Mucosa of rectum (tissue), 2 donors: ENCODE measurements at regions not wholly inside any gene's neighbourhood (a gene's known extent, or its start where the extent isn't known, plus 50 kb on each side); places are given as distances from the start of the nearest gene placed in this dataset.

Experiments used
- H3K27ac ChIP-seq, 2 donors: one replicate each; pipeline ENCODE4 v1.7.0; 2013; ENCODE audit warnings: inconsistent platforms in 2 of 2, low read depth in 2 of 2, low read length in 2 of 2
- H3K27me3 ChIP-seq, 2 donors: one replicate each; pipeline ENCODE4 v1.7.0; 2013; ENCODE audit warnings: low read length in 2 of 2; ENCODE audit not compliant: control insufficient read depth in 2 of 2, insufficient read depth in 2 of 2
- H3K36me3 ChIP-seq, 2 donors: one replicate each; pipeline ENCODE4 v1.7.0; 2013; ENCODE audit warnings: low read length in 2 of 2; ENCODE audit not compliant: control insufficient read depth in 2 of 2, insufficient read depth in 2 of 2
- H3K4me1 ChIP-seq, 2 donors: one replicate each; pipeline ENCODE4 v1.7.0; 2013; ENCODE audit warnings: low read length in 2 of 2, mild to moderate bottlenecking in 1 of 2; ENCODE audit not compliant: control insufficient read depth in 2 of 2, insufficient read depth in 2 of 2
- H3K4me3 ChIP-seq, 2 donors: one replicate each; pipeline ENCODE4 v1.7.0; 2013; ENCODE audit warnings: low read length in 2 of 2
- H3K9ac ChIP-seq, 2 donors: one replicate each; pipeline ENCODE4 v1.7.0; 2013; ENCODE audit warnings: low read length in 2 of 2, low read depth in 1 of 2, mild to moderate bottlenecking in 1 of 2
- H3K9me3 ChIP-seq, 2 donors: one replicate each; pipeline ENCODE4 v1.7.0; 2013; ENCODE audit warnings: low read length in 2 of 2; ENCODE audit not compliant: control insufficient read depth in 2 of 2
- donor health status: healthy.
- donor health status: Normal muscosa, but diverticular disease.

- H3K4me3 ChIP-seq, result no peak overlapping the region
- H3K27me3 ChIP-seq, result no peaks in the 10 kb centered on the region
- H3K36me3 ChIP-seq, result no peaks in the 10 kb centered on the region
- no peak overlapping the region for H3K27ac ChIP-seq
- H3K9ac ChIP-seq, result no peak overlapping the region
- H3K9me3 ChIP-seq, result no peaks in the 10 kb centered on the region
- H3K4me1 ChIP-seq, result no peaks in the 10 kb centered on the region
Measured at GRCh38 chr5:20618340-20618739, 630.3 kb upstream of the CDH18 start.

GRCh38 chr5:20617841-20618240 lies 629.8 kb upstream of the CDH18 start:
- Histone ChIP-seq H3K4me1 (no peaks in the 10 kb centered on the region), H3K27ac (no peak overlapping the region), H3K36me3 (no peaks in the 10 kb centered on the region), H3K9me3 (no peaks in the 10 kb centered on the region), H3K9ac (no peak overlapping the region), H3K4me3 (no peak overlapping the region), H3K27me3 (no peaks in the 10 kb centered on the region)

DNA sequence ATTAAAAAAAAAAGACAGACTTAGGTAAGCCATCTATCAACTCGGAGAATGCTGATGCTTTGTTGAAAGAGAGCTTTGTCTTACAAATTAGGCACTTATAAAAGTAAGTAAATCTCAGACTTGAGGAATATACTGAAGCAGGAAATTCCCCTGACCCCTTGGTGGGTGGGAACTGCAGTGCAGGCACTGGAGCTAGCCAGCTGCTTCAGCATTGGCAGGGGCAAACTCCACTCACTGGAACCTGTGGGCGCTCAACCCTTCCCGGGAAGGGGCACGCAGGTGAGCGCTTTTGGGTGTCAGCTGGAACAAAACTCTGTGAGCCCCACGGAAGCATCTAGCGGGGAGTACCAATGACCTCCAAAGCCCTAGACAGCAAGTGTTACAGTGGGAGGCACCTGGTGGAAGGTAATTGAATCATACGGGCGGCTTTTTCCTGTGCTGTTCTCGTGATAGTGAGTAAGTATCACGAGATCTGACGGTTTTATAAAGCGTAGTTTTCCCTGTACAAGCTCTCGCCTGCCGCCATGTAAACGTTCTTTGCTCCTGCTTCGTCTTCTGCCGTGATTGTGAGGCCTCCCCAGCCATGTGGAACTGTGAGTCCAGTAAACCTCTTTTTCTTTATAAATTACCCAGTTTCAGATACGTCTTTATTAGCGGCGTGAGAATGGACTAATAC lies 628.0 kb upstream of the CDH18 start:
- H3K9me3 ChIP-seq, result no peaks in the 10 kb centered on the region
- H3K4me3 ChIP-seq, result no peak overlapping the region

GRCh38 chr5:20611620-20612019 lies 623.6 kb upstream of the CDH18 start:
- no peaks in the 10 kb centered on the region for H3K36me3 ChIP-seq
- no peak overlapping the region for H3K9ac ChIP-seq
- no peak overlapping the region for H3K27ac ChIP-seq
- H3K4me3 ChIP-seq, result no peak overlapping the region
- no peaks in the 10 kb centered on the region for H3K9me3 ChIP-seq
- no peaks in the 10 kb centered on the region for H3K27me3 ChIP-seq
- H3K4me1 ChIP-seq, result no peaks in the 10 kb centered on the region

More for the DNA sequence above, 628.0 kb upstream of the CDH18 start:
- Histone ChIP-seq H3K27me3 (no peaks in the 10 kb centered on the region), H3K4me1 (no peaks in the 10 kb centered on the region), H3K27ac (no peak overlapping the region), H3K9ac (no peak overlapping the region), H3K36me3 (no peaks in the 10 kb centered on the region)

DNA sequence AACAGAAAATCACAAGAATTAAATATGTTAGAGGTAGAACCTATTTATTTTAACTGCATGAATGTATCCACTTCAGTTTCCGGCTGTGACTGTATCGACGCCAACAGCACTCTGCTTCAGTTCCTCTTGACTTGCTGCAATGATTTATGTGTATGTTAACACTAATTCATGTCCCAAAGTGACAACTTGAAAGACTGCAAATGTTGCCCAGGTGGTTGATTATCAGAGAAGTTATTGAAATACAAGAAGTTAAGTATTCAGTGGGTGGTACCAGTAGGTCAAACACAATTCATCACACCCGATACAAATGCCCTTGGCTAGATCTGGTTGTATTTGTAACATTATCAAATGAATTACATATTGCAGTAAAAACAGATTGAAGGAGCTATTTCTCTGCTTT lies 622.7 kb upstream of the CDH18 start:
- no peak overlapping the region for H3K9ac ChIP-seq
- no peak overlapping the region for H3K4me3 ChIP-seq
- H3K9me3 ChIP-seq, result no peaks in the 10 kb centered on the region
- no peaks in the 10 kb centered on the region for H3K27me3 ChIP-seq
- H3K27ac ChIP-seq, result no peak overlapping the region
- no peaks in the 10 kb centered on the region for H3K36me3 ChIP-seq
- no peaks in the 10 kb centered on the region for H3K4me1 ChIP-seq

- no peaks in the 10 kb centered on the region for H3K27me3 ChIP-seq
- no peak overlapping the region for H3K9ac ChIP-seq
- no peak overlapping the region for H3K4me3 ChIP-seq
- H3K4me1 ChIP-seq, result no peaks in the 10 kb centered on the region
- no peak overlapping the region for H3K27ac ChIP-seq
- no peaks in the 10 kb centered on the region for H3K9me3 ChIP-seq
- no peaks in the 10 kb centered on the region for H3K36me3 ChIP-seq
Measured at GRCh38 chr5:20609126-20609525, 621.1 kb upstream of the CDH18 start.

- no peaks in the 10 kb centered on the region for H3K36me3 ChIP-seq
- no peaks in the 10 kb centered on the region for H3K4me1 ChIP-seq
- no peak overlapping the region for H3K9ac ChIP-seq
- H3K4me3 ChIP-seq, result no peak overlapping the region
- no peak overlapping the region for H3K27ac ChIP-seq
- H3K9me3 ChIP-seq, result no peaks in the 10 kb centered on the region
- no peaks in the 10 kb centered on the region for H3K27me3 ChIP-seq
Measured at GRCh38 chr5:20608567-20608966, 620.6 kb upstream of the CDH18 start.

DNA sequence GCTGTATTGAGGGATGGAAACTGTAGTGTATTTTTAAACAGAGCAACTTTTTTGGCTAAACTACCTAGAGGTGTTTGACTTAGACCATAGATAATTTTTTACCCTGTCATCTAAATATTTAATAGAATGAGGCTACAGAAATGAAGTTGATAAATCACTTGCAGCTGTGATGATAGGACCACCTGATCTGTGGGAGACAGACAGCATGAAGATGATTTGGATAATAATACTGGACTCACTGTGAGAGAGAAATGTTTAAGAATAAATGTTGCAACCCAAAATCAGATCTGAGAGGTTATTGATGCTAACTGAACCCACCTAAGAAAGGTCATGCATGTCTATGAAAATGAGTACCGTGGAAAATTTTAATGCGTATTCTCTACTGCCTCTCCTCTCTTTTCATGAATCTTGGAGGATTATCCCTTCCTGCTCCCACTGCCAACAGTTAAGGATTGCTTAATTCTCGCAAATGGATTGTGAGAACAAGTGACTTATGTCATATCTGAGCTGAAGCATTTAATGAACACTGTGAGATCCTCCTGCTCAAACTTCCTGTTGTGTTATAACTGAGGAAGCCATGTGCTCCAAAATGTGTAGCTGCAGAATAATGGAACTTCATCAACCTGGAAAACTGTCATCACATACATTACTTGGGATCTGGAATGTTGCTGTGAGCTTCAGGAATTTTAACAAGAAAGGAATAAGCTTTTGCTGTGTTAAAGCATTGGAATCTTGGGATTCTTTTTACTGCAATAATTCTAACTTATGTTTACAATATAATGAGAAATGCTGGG lies 617.9 kb upstream of the CDH18 start:
- Histone ChIP-seq H3K36me3 (no peaks in the 10 kb centered on the region), H3K9ac (no peak overlapping the region), H3K27me3 (no peaks in the 10 kb centered on the region), H3K4me1 (no peaks in the 10 kb centered on the region), H3K4me3 (no peak overlapping the region), H3K27ac (no peak overlapping the region), H3K9me3 (peaks cover 0 to 3% of the 10 kb centered on the region in 2 donors)

DNA sequence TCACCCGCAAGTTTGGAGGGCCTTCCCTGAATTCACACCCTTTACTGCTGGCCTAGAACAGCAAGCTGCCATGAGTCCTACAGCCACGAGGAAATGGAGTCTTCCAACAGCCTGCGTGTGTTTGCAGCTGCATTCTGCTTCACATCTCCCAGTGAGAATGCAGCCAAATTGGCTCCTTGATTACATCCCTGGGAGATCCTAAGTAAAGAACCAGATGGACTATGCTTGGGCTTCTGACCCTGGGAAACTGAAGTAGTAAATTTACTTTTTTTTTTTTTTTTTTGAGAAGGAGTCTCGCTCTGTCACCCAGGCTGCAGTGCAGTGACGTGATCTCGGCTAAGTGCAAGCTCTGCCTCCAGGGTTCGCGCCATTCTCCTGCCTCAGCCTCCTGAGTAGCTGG lies 617.0 kb upstream of the CDH18 start:
- H3K9ac ChIP-seq, result no peak overlapping the region
- H3K27ac ChIP-seq, result no peak overlapping the region
- H3K9me3 ChIP-seq, result peaks cover 0 to 3% of the 10 kb centered on the region in 2 donors
- H3K36me3 ChIP-seq, result no peaks in the 10 kb centered on the region
- no peak overlapping the region for H3K4me3 ChIP-seq
- H3K4me1 ChIP-seq, result no peaks in the 10 kb centered on the region
- H3K27me3 ChIP-seq, result no peaks in the 10 kb centered on the region

DNA sequence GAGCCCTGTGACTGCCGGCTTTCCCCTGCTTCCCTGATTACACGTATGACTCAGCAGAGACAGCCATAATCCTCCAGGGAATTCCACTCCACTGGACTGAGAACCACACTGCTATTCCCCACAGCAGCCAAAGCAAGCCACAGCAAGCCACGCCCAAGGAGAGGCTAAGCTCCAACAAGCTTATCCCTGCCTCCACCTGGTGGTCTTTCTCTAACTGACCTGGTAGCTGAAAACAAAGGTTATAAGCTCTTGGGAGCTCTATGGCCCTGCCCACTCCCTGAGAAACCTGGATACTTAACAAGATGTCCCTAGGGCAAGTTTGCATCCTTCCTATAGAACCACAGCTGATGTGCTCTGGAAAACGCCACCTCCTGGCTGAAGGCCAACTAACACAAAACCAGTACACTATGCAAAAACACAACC lies 613.7 kb upstream of the CDH18 start:
- Histone ChIP-seq H3K27ac (no peak overlapping the region), H3K4me1 (no peaks in the 10 kb centered on the region), H3K9me3 (peaks cover 0 to 3% of the 10 kb centered on the region in 2 donors)

More for the DNA sequence above, 613.7 kb upstream of the CDH18 start:
- no peaks in the 10 kb centered on the region for H3K36me3 ChIP-seq
- H3K27me3 ChIP-seq, result no peaks in the 10 kb centered on the region
- H3K9ac ChIP-seq, result no peak overlapping the region
- H3K4me3 ChIP-seq, result no peak overlapping the region
